ENCODE measurements at regions not wholly inside any gene's neighbourhood (a gene's known extent, or its start where the extent isn't known, plus 50 kb on each side); places are given as distances from the start of the nearest gene placed in this dataset.

DNA sequence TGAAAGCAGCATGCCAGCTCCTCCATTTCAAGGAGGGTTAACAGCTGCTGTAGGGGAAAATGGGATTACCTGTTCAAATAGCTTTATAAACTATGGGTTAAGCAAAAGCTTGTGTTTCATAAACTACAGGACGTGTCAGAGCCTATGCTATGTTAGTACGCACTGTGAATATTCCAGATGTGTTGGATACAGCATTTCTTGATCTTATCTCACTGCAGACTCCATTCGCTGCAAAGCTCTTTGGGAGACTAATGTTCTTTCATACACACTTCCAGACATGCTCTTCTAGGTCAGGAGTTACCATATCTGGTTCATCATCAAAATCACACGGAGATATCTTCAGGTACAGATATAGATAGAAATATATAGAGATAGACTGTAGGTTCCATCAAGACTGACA, 281.2 kb upstream of the FAM241A start:
- Histone ChIP-seq H4K20me1 (ENCODE audit: insufficient read depth) (no peaks in the 10 kb centered on the region), H3K79me2 (ENCODE audit: insufficient read depth, low read depth) (no peaks in the 10 kb centered on the region), H3K4me2 (no peak overlapping the region), H2AFZ (ENCODE audit: low read depth) (no peak overlapping the region), H3K27ac (no peak overlapping the region), H3K27me3 (ENCODE audit: insufficient read depth, low read depth) (no peaks in the 10 kb centered on the region), H3K9ac (no peak overlapping the region), H3K36me3 (ENCODE audit: insufficient read depth) (no peaks in the 10 kb centered on the region), H3K4me3 (IDR thresholded peaks at IDR 0.05; ENCODE audit: insufficient read depth, low read depth, low read length) (no peak overlapping the region), H3K4me1 (ENCODE audit: low read depth, poor library complexity, severe bottlenecking) (no peaks in the 10 kb centered on the region)
- TF ChIP-seq, protein P1, sequence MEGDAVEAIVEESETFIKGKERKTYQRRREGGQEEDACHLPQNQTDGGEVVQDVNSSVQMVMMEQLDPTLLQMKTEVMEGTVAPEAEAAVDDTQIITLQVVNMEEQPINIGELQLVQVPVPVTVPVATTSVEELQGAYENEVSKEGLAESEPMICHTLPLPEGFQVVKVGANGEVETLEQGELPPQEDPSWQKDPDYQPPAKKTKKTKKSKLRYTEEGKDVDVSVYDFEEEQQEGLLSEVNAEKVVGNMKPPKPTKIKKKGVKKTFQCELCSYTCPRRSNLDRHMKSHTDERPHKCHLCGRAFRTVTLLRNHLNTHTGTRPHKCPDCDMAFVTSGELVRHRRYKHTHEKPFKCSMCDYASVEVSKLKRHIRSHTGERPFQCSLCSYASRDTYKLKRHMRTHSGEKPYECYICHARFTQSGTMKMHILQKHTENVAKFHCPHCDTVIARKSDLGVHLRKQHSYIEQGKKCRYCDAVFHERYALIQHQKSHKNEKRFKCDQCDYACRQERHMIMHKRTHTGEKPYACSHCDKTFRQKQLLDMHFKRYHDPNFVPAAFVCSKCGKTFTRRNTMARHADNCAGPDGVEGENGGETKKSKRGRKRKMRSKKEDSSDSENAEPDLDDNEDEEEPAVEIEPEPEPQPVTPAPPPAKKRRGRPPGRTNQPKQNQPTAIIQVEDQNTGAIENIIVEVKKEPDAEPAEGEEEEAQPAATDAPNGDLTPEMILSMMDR (conservative IDR thresholded peaks at IDR 0.05; ENCODE audit: low read depth, low read length) = no peak

DNA sequence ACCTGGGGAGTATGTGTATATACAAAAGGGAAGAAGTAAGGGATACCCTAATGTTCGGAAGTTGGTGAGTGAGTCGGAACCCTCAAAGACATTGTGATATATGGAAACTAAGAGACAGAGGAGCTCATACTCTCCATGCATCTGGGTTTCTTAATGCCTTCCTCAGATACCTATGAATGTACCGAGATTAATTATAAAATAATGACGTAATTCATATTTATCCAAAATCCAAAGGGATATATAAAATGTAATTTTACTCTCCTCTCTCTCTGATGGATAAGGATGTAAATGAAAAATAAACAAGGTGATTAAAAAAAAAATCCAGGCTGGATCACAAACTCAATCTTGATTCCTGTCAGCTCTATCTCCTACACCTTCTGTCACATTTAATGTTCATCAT, 275.9 kb upstream of the FAM241A start:
- no peaks in the 10 kb centered on the region for H3K4me1 ChIP-seq (ENCODE audit: low read depth, poor library complexity, severe bottlenecking)
- no peak overlapping the region for H3K4me3 ChIP-seq (IDR thresholded peaks at IDR 0.05; ENCODE audit: insufficient read depth, low read depth, low read length)
- H3K27ac ChIP-seq = no peak overlapping the region
- no peaks in the 10 kb centered on the region for H3K79me2 ChIP-seq (ENCODE audit: insufficient read depth, low read depth)
- no peaks in the 10 kb centered on the region for H4K20me1 ChIP-seq (ENCODE audit: insufficient read depth)
- no peak overlapping the region for H3K4me2 ChIP-seq
- H2AFZ ChIP-seq (ENCODE audit: low read depth) = no peak overlapping the region
- H3K9ac ChIP-seq = no peak overlapping the region
- no peaks in the 10 kb centered on the region for H3K27me3 ChIP-seq (ENCODE audit: insufficient read depth, low read depth)
- TF ChIP-seq, protein P1 (conservative IDR thresholded peaks at IDR 0.05; ENCODE audit: low read depth, low read length) = no peak
- H3K36me3 ChIP-seq (ENCODE audit: insufficient read depth) = no peaks in the 10 kb centered on the region

DNA sequence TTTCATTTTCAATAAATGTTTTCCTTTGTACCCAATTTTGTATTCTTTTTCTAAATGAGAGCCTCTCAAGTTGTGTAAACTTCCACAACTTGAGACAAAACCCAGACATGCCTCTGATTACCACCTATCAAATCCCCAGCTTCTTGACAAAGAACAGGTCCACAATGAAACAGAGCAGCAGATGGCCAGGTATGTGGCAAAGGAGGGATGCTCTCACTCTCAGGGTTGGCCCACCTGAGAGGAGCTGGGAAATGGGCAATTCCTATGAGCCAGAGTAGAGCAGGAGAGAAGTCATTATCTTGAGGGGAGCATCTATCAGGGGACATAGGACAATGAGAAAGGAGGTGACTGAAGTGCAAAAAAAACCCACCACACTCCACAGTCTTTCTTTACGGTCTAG, 273.5 kb upstream of the FAM241A start:
- Histone ChIP-seq H3K4me1 (ENCODE audit: low read depth, poor library complexity, severe bottlenecking) (no peaks in the 10 kb centered on the region), H3K4me2 (no peak overlapping the region), H3K27ac (no peak overlapping the region), H3K9ac (no peak overlapping the region), H3K27me3 (ENCODE audit: insufficient read depth, low read depth) (no peaks in the 10 kb centered on the region), H3K4me3 (IDR thresholded peaks at IDR 0.05; ENCODE audit: insufficient read depth, low read depth, low read length) (no peak overlapping the region), H4K20me1 (ENCODE audit: insufficient read depth) (no peaks in the 10 kb centered on the region), H2AFZ (ENCODE audit: low read depth) (no peak overlapping the region), H3K79me2 (ENCODE audit: insufficient read depth, low read depth) (no peaks in the 10 kb centered on the region), H3K36me3 (ENCODE audit: insufficient read depth) (no peaks in the 10 kb centered on the region)
- TF ChIP-seq, protein P1 (conservative IDR thresholded peaks at IDR 0.05; ENCODE audit: low read depth, low read length) = no peak

DNA sequence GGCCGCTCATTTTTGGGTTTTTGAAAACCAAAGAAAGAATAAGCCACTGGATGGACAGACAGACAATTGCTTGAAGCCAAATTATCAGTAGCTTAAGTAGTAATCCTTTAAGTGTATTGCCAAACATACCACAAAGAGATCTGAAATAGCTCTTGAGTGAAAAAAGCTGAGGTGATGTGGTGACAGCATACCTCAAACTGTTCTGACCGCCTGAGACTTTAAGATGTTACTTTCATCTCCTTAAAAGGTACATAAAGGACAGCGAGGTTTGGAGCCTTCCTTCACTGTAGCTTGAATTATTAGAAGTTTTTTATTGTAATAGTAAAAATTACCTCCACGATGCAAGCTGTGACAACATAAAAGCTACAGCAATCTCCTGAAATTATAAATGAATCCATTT, 271.5 kb upstream of the FAM241A start:
- Histone ChIP-seq H3K4me2 (no peak overlapping the region), H3K27ac (no peak overlapping the region), H3K9ac (no peak overlapping the region), H3K36me3 (ENCODE audit: insufficient read depth) (no peaks in the 10 kb centered on the region), H4K20me1 (ENCODE audit: insufficient read depth) (no peaks in the 10 kb centered on the region), H3K27me3 (ENCODE audit: insufficient read depth, low read depth) (no peaks in the 10 kb centered on the region), H2AFZ (ENCODE audit: low read depth) (no peak overlapping the region), H3K4me3 (IDR thresholded peaks at IDR 0.05; ENCODE audit: insufficient read depth, low read depth, low read length) (no peak overlapping the region), H3K79me2 (ENCODE audit: insufficient read depth, low read depth) (no peaks in the 10 kb centered on the region), H3K4me1 (ENCODE audit: low read depth, poor library complexity, severe bottlenecking) (peaks cover under 1% of the 10 kb centered on the region)
- TF ChIP-seq, protein P1 (conservative IDR thresholded peaks at IDR 0.05; ENCODE audit: low read depth, low read length) = no peak
